Small intestine (tissue), 7 donors: ENCODE measurements at regions not wholly inside any gene's neighbourhood (a gene's known extent, or its start where the extent isn't known, plus 50 kb on each side); places are given as distances from the start of the nearest gene placed in this dataset.
A peak's percentile ranks its signal among the peaks of the same experiment; 100 is the strongest.

Source experiments
- DNase-seq, 2 donors: peaks; one replicate each; pipeline versions ENCODE4 v3.0.0 to v3.0.0-alpha.2; 2013
- FAIRE-seq: peaks from 2 replicates; lab custom pipeline; 2012; peaks lifted over from hg19 to GRCh38; lab: Jason Lieb, UNC
- H3K27ac ChIP-seq, 3 donors: one replicate each; pipeline ENCODE4 v1.5.1; 2013; ENCODE audit warnings: low read length in 2 of 3, mild to moderate bottlenecking in 2 of 3, control low read depth in 1 of 3, inconsistent platforms in 1 of 3, low read depth in 1 of 3, moderate library complexity in 1 of 3
- H3K27me3 ChIP-seq, 3 donors: one replicate each; pipeline ENCODE4 v1.6.1; 2013; ENCODE audit warnings: low read length in 3 of 3, inconsistent platforms in 1 of 3; ENCODE audit not compliant: control insufficient read depth in 3 of 3, insufficient read depth in 3 of 3
- H3K36me3 ChIP-seq, 3 donors: one replicate each; pipeline ENCODE4 v1.6.1; 2013; ENCODE audit warnings: low read length in 3 of 3, inconsistent platforms in 1 of 3, low read depth in 1 of 3, mild to moderate bottlenecking in 1 of 3, moderate library complexity in 1 of 3; ENCODE audit not compliant: control insufficient read depth in 3 of 3, insufficient read depth in 2 of 3
- H3K4me1 ChIP-seq, 3 donors: one replicate each; pipeline ENCODE4 v1.6.1; 2013; ENCODE audit warnings: low read length in 2 of 3, inconsistent platforms in 1 of 3, low read depth in 1 of 3, mild to moderate bottlenecking in 1 of 3, moderate library complexity in 1 of 3; ENCODE audit not compliant: control insufficient read depth in 3 of 3, insufficient read depth in 2 of 3
- H3K4me3 ChIP-seq, 3 donors: one replicate each; pipeline ENCODE4 v1.5.1; 2013; ENCODE audit warnings: low read length in 3 of 3, control low read depth in 1 of 3, inconsistent platforms in 1 of 3, low read depth in 1 of 3, mild to moderate bottlenecking in 1 of 3, moderate library complexity in 1 of 3
- H3K9me3 ChIP-seq, 2 donors: one replicate each; pipeline ENCODE4 v1.6.1; 2013; ENCODE audit warnings: low read depth in 1 of 2, low read length in 1 of 2; ENCODE audit not compliant: control insufficient read depth in 2 of 2, insufficient read depth in 1 of 2
- WGBS, 3 donors: extraction: QIAGEN DNeasy Blood & Tissue Kit; methylation state at CpG; one replicate each; pipeline ENCODE4 v1.1.7; 2013; 5-methylcytosine and 5-hydroxymethylcytosine counted together
- donor health status: healthy with polysubstance abuse.
- donor health status: control.
- donor health status: control.
- donor health status: Bipolar disorder and iron deficiency.
- donor health status: healthy.

- 80 to 88% (median 80%) methylated on average over 1 of the region's 1 CpG for whole genome bisulfite sequencing, 3 donors
- Histone ChIP-seq H3K27me3 (no peaks in the 10 kb centered on the region), H3K4me3 (no peak overlapping the region), H3K9me3 (peaks cover 0 to 4% of the 10 kb centered on the region in 2 donors), H3K27ac (no peak overlapping the region), H3K4me1 (peaks cover 0 to 7% (median 0%) of the 10 kb centered on the region in 3 donors), H3K36me3 (no peaks in the 10 kb centered on the region)
- DNase-seq (no peak), FAIRE-seq (no peak)
Measured at GRCh38 chr5:124237206-124237695, 509.2 kb downstream of the ZNF608 start.

- H3K27ac ChIP-seq: no peak overlapping the region
- no peaks in the 10 kb centered on the region for H3K36me3 ChIP-seq
- WGBS, 3 donors: 45 to 58% (median 58%) methylated on average over 3 of the region's 3 CpGs
- DNase-seq: no peak
- H3K4me3 ChIP-seq: no peak overlapping the region
- H3K27me3 ChIP-seq: no peaks in the 10 kb centered on the region
- H3K9me3 ChIP-seq: peaks cover 0 to 4% of the 10 kb centered on the region in 2 donors
- FAIRE-seq: no peak
- peaks cover 0 to 13% (median 0%) of the 10 kb centered on the region in 3 donors for H3K4me1 ChIP-seq
Measured at GRCh38 chr5:124236361-124237205, 509.9 kb downstream of the ZNF608 start.

GRCh38 chr5:124235576-124235975 lies 510.9 kb downstream of the ZNF608 start:
- peaks cover 0 to 18% (median 0%) of the 10 kb centered on the region in 3 donors for H3K4me1 ChIP-seq
- FAIRE-seq: no peak
- H3K27ac ChIP-seq: no peak overlapping the region
- no peak overlapping the region for H3K4me3 ChIP-seq
- H3K9me3 ChIP-seq: peaks cover 0 to 7% of the 10 kb centered on the region in 2 donors
- H3K36me3 ChIP-seq: no peaks in the 10 kb centered on the region
- H3K27me3 ChIP-seq: no peaks in the 10 kb centered on the region
- 91 to 98% (median 95%) methylated on average over 6 of the region's 6 CpGs for WGBS, 3 donors
- DNase-seq: no peak

- FAIRE-seq (no peak), DNase-seq (no peak)
Measured at GRCh38 chr5:124234770-124235562, 511.5 kb downstream of the ZNF608 start.

GRCh38 chr5:124234022-124234769 lies 512.2 kb downstream of the ZNF608 start:
- Histone ChIP-seq H3K36me3 (no peaks in the 10 kb centered on the region), H3K4me1 (peaks cover 0 to 18% (median 0%) of the 10 kb centered on the region in 3 donors), H3K27ac (no peak overlapping the region), H3K9me3 (peaks cover 0 to 3% of the 10 kb centered on the region in 2 donors), H3K4me3 (no peak overlapping the region), H3K27me3 (no peaks in the 10 kb centered on the region)
- 53 to 76% (median 65%) methylated on average over 5 of the region's 5 CpGs for WGBS, 3 donors
- no peak for DNase-seq
- FAIRE-seq: no peak

More at GRCh38 chr5:124234770-124235562, 511.5 kb downstream of the ZNF608 start:
- Histone ChIP-seq H3K27ac (no peak overlapping the region), H3K9me3 (peaks cover 0 to 7% of the 10 kb centered on the region in 2 donors), H3K4me3 (no peak overlapping the region), H3K4me1 (peaks cover 0 to 18% (median 0%) of the 10 kb centered on the region in 3 donors), H3K27me3 (no peaks in the 10 kb centered on the region), H3K36me3 (no peaks in the 10 kb centered on the region)
- WGBS, 3 donors: 76 to 90% (median 88%) methylated on average over 1 of the region's 1 CpG

- H3K27me3 ChIP-seq: no peaks in the 10 kb centered on the region
- no peak overlapping the region for H3K4me3 ChIP-seq
- H3K4me1 ChIP-seq: peaks cover 0 to 18% (median 0%) of the 10 kb centered on the region in 3 donors
- H3K36me3 ChIP-seq: no peaks in the 10 kb centered on the region
- 86 to 90% (median 88%) methylated on average over 10 of the region's 10 CpGs for WGBS, 3 donors
- H3K27ac ChIP-seq: no peak overlapping the region
- no peak for FAIRE-seq
- DNase-seq: no peak
- peaks cover 0 to 3% of the 10 kb centered on the region in 2 donors for H3K9me3 ChIP-seq
Measured at GRCh38 chr5:124232515-124232914, 513.9 kb downstream of the ZNF608 start.

GRCh38 chr5:124231802-124232201 lies 514.6 kb downstream of the ZNF608 start:
- Histone ChIP-seq H3K27me3 (no peaks in the 10 kb centered on the region), H3K4me3 (no peak overlapping the region), H3K36me3 (no peaks in the 10 kb centered on the region), H3K27ac (peak overlapping the region in 1 of 3 donors; percentile 32), H3K4me1 (peaks cover 0 to 16% (median 0%) of the 10 kb centered on the region in 3 donors), H3K9me3 (peaks cover 0 to 3% of the 10 kb centered on the region in 2 donors)
- 29 to 67% (median 36%) methylated on average over 3 of the region's 3 CpGs for WGBS, 3 donors
- DNase-seq (peak; percentile 43 to 72), FAIRE-seq (no peak)
